ELR (cell line): ENCODE measurements at regions not wholly inside any gene's neighbourhood (a gene's known extent, or its start where the extent isn't known, plus 50 kb on each side); places are given as distances from the start of the nearest gene placed in this dataset.
A peak's percentile ranks its signal among the peaks of the same experiment; 100 is the strongest.

Source experiments
- DNase-seq: peaks from one replicate; pipeline ENCODE4 v3.0.0-alpha.2; 2015; ENCODE audit warnings: low read depth

- no peak for DNase-seq
Observed at GRCh38 chr10:107451047-107451446, 286.5 kb upstream of the SORCS1 start.

- no peak for DNase-seq
Observed at GRCh38 chr10:107450056-107450455, 285.6 kb upstream of the SORCS1 start.

GRCh38 chr10:107444443-107444842 is 279.9 kb upstream of the SORCS1 start:
- no peak for DNase-seq

DNA sequence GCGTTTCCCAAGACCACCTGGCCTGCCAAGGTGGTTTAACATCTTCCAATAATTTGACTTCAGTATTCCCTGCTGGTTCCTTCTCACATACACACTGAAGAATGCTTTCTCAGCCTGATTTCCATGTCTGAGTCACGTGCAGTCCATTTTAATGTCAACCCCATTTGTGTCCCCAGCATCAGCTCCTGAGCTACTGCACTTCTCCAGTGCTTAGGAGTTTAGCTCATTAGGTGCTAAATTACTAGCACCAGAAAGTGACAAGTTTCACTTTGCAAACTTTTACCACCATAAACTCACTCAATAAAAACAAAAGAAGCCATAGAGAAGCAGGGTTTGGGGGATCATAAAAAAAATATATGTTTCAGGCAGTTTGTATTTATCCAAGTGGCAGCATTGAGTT is 279.3 kb upstream of the SORCS1 start:
- DNase-seq = no peak

GRCh38 chr10:107443326-107443725 is 278.8 kb upstream of the SORCS1 start:
- peak; percentile 24 for DNase-seq

- DNase-seq = peak; percentile 85
Observed at GRCh38 chr10:107442035-107442505, 277.6 kb upstream of the SORCS1 start.

DNA sequence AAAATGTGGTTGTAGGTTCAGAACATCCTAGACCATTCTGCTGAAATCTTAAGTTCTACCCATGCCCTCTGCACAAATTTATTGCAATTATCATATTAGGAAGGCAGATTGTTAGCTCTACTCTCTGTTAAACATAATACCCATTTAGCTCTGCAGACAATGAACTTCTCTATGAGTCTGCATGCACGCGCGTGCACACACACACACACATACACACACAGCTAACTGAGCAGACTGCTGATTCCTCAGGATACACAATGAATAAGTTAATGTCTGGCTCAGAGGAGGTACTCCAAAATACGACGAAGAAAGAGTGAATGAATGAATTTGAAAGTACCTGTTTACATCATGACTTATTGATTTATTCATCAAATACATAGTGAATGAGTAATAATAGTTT is 276.2 kb upstream of the SORCS1 start:
- no peak for DNase-seq

GRCh38 chr10:107437921-107438320 is 273.4 kb upstream of the SORCS1 start:
- DNase-seq = no peak

DNA sequence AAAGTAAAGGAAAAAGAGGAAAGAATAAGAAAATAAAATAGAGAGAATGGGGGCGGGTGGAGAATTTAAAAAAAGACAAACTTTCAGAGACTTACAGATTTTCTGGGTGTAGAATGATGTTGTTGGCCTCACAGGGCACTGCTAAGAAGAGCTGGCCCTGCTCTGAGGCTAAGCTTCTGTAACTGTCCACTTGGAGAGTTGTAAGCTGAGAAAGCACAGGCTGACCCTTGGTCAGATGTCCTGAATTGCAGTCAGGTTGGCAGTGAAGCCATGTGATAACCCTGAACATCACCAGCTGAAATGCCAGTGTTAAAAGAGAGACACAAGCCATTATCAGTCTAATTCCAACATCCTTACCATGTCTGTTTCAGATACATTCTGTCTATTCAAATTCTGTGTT is 272.1 kb upstream of the SORCS1 start:
- no peak for DNase-seq

DNA sequence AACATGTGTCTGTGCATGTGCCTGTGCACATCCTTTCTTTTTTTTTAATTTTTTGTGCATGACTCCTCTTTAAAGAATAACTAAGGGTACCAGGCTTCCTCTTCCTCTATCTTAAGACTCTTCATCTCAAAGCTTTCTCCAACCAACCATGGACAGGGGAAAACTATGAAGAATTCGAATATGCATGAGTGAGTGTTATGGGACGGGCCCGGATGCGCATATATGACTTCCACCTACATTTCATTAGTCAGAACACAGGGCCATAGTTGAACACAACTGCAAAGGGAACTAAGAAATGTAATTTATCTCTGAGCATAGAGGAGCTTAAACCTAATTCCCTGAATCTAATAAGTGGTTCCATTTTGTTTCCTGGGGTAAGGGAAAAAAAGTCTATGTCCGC is 270.3 kb upstream of the SORCS1 start:
- DNase-seq = no peak

- DNase-seq = no peak
Observed at GRCh38 chr10:107434201-107434600, 269.7 kb upstream of the SORCS1 start.

GRCh38 chr10:107433605-107434004 is 269.1 kb upstream of the SORCS1 start:
- DNase-seq = no peak

DNA sequence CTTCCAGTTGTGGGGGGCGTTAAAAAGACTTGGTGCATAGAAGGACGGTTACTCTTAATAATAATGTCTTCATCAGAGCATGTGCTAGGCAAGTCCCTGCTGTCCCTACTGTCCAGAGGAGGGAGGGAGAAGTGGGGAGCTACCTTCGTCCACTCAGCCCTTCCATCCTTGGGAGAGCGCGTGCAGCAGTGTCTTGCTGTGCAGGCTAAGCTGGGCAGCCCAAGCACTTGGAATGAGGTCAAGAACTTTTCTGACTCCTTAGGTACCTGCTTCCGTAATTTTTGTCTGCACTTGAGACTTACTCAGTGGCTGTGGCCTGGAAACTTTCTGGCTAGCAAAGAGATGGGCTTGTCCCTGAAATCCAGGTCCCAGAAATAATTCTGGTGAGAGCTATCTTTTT is 265.9 kb upstream of the SORCS1 start:
- DNase-seq = no peak

DNA sequence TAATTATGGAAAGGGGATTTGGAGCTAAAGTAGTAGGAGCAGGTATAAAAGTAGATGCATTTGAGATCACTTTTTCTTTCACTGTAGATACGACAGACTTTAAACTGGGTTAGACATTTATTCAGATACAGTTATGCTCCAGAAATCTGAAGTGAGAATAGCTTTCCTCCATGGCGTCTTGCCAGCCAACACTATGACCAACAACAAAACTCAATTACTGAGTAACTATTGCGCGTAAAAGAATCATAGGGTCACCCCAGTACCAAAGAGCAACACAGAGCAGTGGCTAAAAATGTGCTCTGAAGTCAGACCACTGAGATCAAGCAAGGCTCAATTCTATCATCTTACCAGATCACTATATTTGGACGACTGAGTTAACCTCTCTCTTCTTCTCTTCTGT is 262.5 kb upstream of the SORCS1 start:
- no peak for DNase-seq

GRCh38 chr10:107425931-107426553 is 261.5 kb upstream of the SORCS1 start:
- DNase-seq = no peak

DNA sequence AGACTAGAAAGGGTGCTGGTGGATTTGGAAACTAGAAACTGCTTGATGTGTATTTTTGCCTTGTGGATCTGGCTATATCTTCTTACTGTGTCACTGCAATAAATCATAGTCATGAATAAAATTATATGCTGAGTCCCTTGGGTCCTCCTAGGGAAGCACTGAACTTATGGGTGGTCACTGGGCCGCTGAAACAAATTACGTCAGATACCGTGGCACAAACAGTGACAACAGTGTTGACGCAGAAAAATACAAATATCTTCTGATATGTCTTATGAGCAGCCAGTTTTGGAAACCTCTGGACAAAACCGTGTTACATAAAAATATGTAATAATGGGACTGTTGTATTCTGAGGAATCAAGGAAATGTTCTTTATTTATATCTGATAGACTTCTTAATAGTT is 260.1 kb upstream of the SORCS1 start:
- DNase-seq = no peak

- DNase-seq = no peak
Observed at GRCh38 chr10:107423903-107424302, 259.4 kb upstream of the SORCS1 start.

GRCh38 chr10:107422681-107423080 is 258.2 kb upstream of the SORCS1 start:
- no peak for DNase-seq

- DNase-seq = no peak
Observed at GRCh38 chr10:107420196-107420595, 255.7 kb upstream of the SORCS1 start.

DNA sequence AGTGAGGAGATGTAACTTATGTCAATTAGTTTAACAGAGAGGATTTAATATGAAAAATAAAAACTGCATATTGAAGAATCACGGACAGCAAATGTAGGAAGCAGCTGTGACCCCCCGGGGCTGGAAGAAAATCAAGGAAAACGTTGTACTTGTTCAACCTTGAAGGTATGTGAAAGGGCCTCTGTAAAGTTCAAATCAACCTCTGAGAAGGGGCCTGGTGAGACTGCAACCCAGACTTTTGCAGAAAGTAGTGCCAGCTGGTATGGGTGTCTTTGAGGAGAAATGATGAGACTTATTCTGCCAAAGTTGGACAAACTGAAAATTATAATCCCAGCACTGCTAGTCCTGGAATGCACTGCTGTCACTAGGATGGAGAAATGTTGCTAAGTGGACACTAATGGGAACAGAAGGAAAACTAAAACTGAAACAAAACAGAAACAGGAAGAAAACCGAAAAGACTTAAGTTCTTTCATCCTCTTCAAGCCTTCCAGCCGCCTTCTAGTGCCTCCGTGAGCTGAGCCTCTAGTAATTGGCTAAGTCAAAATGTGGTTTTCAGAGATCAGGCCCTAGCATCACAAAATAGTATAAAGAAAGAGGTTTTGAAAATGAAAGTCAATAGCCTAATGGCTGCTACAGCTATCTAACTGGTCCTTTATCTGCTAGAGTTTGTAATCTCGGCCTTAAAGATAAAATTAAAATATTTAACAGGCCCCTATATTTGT is 253.7 kb upstream of the SORCS1 start:
- no peak for DNase-seq

- DNase-seq = peak; percentile 51
Observed at GRCh38 chr10:107417446-107417845, 252.9 kb upstream of the SORCS1 start.

GRCh38 chr10:107415446-107415845 is 250.9 kb upstream of the SORCS1 start:
- DNase-seq = no peak

- DNase-seq = no peak
Observed at GRCh38 chr10:107413971-107414370, 249.5 kb upstream of the SORCS1 start.

- peak; percentile 54 for DNase-seq
Observed at GRCh38 chr10:107409522-107409921, 245.0 kb upstream of the SORCS1 start.
